Gastroesophageal sphincter (tissue), 4 donors: ENCODE measurements at regions not wholly inside any gene's neighbourhood (a gene's known extent, or its start where the extent isn't known, plus 50 kb on each side); places are given as distances from the start of the nearest gene placed in this dataset.

Experiments
- ATAC-seq: fragments of 150-250 bp; one replicate; pipeline ENCODE4 v1.9.1; 2016; ENCODE audit warnings: mild to moderate bottlenecking, moderate library complexity
- H3K27ac ChIP-seq, 4 donors: fragments of 200-600 bp; sonication (generic) in 3 of 4; 1 replicate in 3 of 4; 2 replicates in 1 of 4; pipeline ENCODE4 v1.5.1; 2016 to 2019
- H3K27me3 ChIP-seq: fragments of 200-600 bp; sonication (generic); one replicate; pipeline ENCODE4 v1.5.1; 2019
- H3K36me3 ChIP-seq, 2 donors: fragments of 200-600 bp; sonication (generic); one replicate each; pipeline ENCODE4 v1.5.1; 2019; ENCODE audit warnings: control low read depth in 1 of 2
- H3K4me1 ChIP-seq, 3 donors: fragments of 200-600 bp; sonication (generic); 1 replicate in 2 of 3; 2 replicates in 1 of 3; pipeline ENCODE4 v1.5.1; 2016 to 2019; ENCODE audit warnings: control low read depth in 2 of 3
- H3K4me3 ChIP-seq, 2 donors: fragments of 200-600 bp; sonication (generic); one replicate each; pipeline ENCODE4 v1.5.1; 2019; ENCODE audit warnings: mild to moderate bottlenecking in 1 of 2, moderate library complexity in 1 of 2
- H3K9me3 ChIP-seq, 3 donors: fragments of 200-600 bp; sonication (generic); one replicate each; pipeline ENCODE4 v1.5.1; 2017 to 2019; ENCODE audit warnings: control low read depth in 2 of 3
- EP300 ChIP-seq: sonication (generic); formaldehyde crosslinking; IDR thresholded peaks from one replicate; pipeline ENCODE4 v1.6.1; 2017; ENCODE audit warnings: antibody characterized with exemption, mild to moderate bottlenecking
- POLR2A ChIP-seq, 2 donors: fragments of 450-650 bp; IDR thresholded peaks; one replicate each; pipeline ENCODE4 v1.6.1; 2017; ENCODE audit warnings: antibody characterized with exemption in 2 of 2, mild to moderate bottlenecking in 2 of 2, moderate library complexity in 1 of 2
- POLR2AphosphoS5 ChIP-seq: sonication (generic); formaldehyde crosslinking; IDR thresholded peaks from one replicate; pipeline ENCODE4 v1.6.1; 2017; ENCODE audit warnings: antibody characterized with exemption
- WGBS, 2 donors: methylation state at CpG; one replicate each; pipeline ENCODE4 v1.1.5; 2018; ENCODE audit warnings: low coverage in 1 of 2; 5-methylcytosine and 5-hydroxymethylcytosine counted together
- small RNA-seq, 4 donors: library from RNA; depleted of rRNA; stranded (forward); fragments of <200 nt; gene quantifications; one replicate each; pipeline ENCODE3, GENCODE V24; 2016
- TF ChIP-seq, protein P1 (sequence below), 4 experiments: fragments of 200-600 bp in 2 of 4; fragments of 450-650 bp in 2 of 4; sonication (generic) in 1 of 4; IDR thresholded peaks; one replicate each; pipeline ENCODE4 v1.5.1; 2017 to 2019; ENCODE audit warnings: antibody characterized with exemption in 4 of 4, mild to moderate bottlenecking in 2 of 4, moderate library complexity in 2 of 4

DNA sequence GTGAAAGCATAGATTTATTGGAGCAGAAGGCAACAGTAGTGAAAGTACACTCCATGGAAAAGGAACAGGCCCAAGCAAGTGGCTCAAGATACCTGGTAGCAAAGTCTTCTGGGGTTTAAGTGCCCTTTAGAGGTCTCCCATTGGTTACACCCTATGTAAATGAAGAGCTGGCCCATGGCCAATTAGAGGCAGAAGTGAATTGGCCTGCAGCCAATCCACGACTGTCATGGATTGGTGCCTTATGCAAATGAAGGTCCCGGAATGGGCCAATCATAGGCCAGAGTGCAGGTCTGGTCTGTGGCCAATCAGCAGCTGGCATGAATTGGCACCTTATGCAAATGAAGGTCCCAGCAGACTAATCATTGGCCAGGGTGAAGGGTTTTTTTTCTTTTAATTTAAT is 64.2 kb upstream of the PCSK5 start:
- no peak for ATAC-seq
- no peak overlapping the region for H3K4me3 ChIP-seq
- H3K9me3 ChIP-seq = no peaks in the 10 kb centered on the region
- peaks cover 0 to 17% (median 4%) of the 10 kb centered on the region in 3 donors for H3K4me1 ChIP-seq
- no peaks in the 10 kb centered on the region for H3K36me3 ChIP-seq
- no peak overlapping the region for H3K27ac ChIP-seq
- H3K27me3 ChIP-seq = no peaks in the 10 kb centered on the region
- TF ChIP-seq, protein P1, sequence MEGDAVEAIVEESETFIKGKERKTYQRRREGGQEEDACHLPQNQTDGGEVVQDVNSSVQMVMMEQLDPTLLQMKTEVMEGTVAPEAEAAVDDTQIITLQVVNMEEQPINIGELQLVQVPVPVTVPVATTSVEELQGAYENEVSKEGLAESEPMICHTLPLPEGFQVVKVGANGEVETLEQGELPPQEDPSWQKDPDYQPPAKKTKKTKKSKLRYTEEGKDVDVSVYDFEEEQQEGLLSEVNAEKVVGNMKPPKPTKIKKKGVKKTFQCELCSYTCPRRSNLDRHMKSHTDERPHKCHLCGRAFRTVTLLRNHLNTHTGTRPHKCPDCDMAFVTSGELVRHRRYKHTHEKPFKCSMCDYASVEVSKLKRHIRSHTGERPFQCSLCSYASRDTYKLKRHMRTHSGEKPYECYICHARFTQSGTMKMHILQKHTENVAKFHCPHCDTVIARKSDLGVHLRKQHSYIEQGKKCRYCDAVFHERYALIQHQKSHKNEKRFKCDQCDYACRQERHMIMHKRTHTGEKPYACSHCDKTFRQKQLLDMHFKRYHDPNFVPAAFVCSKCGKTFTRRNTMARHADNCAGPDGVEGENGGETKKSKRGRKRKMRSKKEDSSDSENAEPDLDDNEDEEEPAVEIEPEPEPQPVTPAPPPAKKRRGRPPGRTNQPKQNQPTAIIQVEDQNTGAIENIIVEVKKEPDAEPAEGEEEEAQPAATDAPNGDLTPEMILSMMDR (IDR thresholded peaks at IDR 0.05) = no peak
- no peak for TF ChIP-seq POLR2A (IDR thresholded peaks at IDR 0.05)
- no peak for TF ChIP-seq POLR2AphosphoS5
- no peak for TF ChIP-seq EP300
- 0 to 11% methylated on average over 1 of the region's 2 CpGs for WGBS, 2 donors

DNA sequence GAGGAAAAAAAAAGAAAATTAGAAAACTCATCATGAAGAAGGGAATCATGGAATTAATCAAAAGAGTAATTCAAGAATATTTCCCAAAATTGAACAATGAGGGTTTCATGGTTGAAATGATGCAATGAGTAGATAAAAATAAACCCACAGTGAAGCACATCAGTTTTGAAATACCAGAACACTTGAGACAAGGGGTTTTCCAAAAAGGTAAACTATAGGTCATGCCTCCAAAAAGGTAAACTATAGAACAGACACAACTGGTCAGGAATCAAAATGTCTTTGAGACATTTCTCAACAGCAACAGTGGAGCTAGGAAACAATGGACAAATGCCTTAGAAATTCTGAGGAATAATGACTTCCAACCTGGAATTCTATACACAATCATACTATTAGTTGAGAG is 60.2 kb upstream of the PCSK5 start:
- Histone ChIP-seq H3K27ac (no peak overlapping the region), H3K27me3 (no peaks in the 10 kb centered on the region), H3K9me3 (no peaks in the 10 kb centered on the region), H3K4me1 (peaks cover 0 to 13% (median 0%) of the 10 kb centered on the region in 3 donors), H3K4me3 (no peak overlapping the region), H3K36me3 (no peaks in the 10 kb centered on the region)
- no peak for ATAC-seq
- TF ChIP-seq POLR2AphosphoS5 (no peak), EP300 (no peak)
- TF ChIP-seq, protein P1 (IDR thresholded peaks at IDR 0.05) = no peak

DNA sequence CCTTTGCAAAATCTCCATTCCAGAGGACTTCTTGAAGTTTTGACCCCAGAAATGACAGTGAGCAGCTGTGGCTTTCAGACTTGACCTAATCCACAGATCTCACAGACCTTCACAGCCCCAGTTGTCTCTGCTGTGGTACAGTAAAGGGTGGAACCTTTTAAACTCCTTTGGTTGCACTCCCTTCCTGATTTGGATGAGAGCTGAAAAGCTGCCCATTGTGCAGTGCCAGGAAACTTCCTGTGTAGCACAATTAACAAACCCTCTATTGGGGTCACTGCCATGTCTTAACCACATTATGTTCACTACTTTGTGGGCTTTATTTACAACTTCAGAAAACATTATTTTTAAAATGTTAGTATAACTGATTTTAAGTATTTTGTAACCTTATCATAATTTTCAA is 56.7 kb upstream of the PCSK5 start:
- no peaks in the 10 kb centered on the region for H3K27me3 ChIP-seq
- no peak overlapping the region for H3K4me3 ChIP-seq
- H3K36me3 ChIP-seq = no peaks in the 10 kb centered on the region
- H3K4me1 ChIP-seq = peaks cover 0 to 6% (median 0%) of the 10 kb centered on the region in 3 donors
- H3K27ac ChIP-seq = no peak overlapping the region
- no peaks in the 10 kb centered on the region for H3K9me3 ChIP-seq
- no peak for ATAC-seq
- no peak for TF ChIP-seq POLR2A (IDR thresholded peaks at IDR 0.05)
- TF ChIP-seq, protein P1 (IDR thresholded peaks at IDR 0.05) = no peak
- TF ChIP-seq EP300 = no peak
- TF ChIP-seq POLR2AphosphoS5 = no peak

DNA sequence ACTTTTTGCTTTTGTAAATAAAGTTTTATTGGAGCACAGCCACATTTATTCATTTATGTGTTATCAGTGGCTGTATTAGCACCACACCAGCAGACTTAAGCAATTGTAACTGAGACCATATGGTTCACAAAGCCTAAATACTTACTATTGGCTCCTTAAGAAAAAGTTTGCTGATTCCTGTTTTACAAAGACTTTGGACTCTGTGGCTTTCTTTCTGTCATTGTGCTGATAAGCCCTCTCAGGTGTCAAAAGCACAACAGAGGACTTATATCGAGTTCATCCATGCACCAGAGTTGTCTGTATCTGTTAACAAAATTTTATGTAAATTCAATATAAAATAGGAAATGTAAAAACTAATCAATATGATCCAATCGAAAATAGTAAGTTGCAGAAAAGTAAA is 55.6 kb upstream of the PCSK5 start:
- no peak overlapping the region for H3K4me3 ChIP-seq
- H3K27me3 ChIP-seq = no peaks in the 10 kb centered on the region
- H3K36me3 ChIP-seq = no peaks in the 10 kb centered on the region
- peaks cover 0 to 6% (median 0%) of the 10 kb centered on the region in 3 donors for H3K4me1 ChIP-seq
- TF ChIP-seq POLR2AphosphoS5 = no peak
- TF ChIP-seq, protein P1 (IDR thresholded peaks at IDR 0.05) = no peak
- TF ChIP-seq POLR2A (IDR thresholded peaks at IDR 0.05) = no peak
- TF ChIP-seq EP300 = no peak
- 81 to 88% methylated on average over 2 of the region's 2 CpGs for WGBS, 2 donors
- H3K27ac ChIP-seq = no peak overlapping the region
- no peaks in the 10 kb centered on the region for H3K9me3 ChIP-seq
- no peak for ATAC-seq

Small RNA genes lying in the stretch of these regions (small RNA-seq; reads per million reads assigned to genes)
- 0 reads per million in 4 donors for gene RNU6-1228P
